ENCODE measurements at regions not wholly inside any gene's neighbourhood (a gene's known extent, or its start where the extent isn't known, plus 50 kb on each side); places are given as distances from the start of the nearest gene placed in this dataset.

DNA sequence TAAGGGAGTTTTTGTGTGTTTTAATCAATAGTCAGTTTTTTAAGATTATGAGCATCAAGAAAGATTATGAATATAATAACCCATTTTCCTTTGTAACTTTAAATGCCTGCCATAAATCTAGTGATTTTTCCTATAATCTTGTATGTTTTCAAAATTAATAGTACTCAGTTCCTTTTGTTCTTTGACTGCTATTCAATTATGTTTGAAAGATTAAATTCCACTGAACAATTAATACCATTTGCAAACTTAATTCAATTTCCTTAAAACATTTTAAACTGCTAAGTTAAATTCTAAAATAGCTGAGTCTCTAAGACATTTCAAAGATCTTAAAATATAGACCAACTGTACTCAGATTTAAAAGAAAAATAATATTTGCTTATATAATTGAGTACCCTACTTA, 1173.9 kb upstream of the TMEFF2 start:
- POLR2A ChIA-PET = no interaction called here
- CTCF ChIA-PET = no interaction called here
- no peak overlapping the region for H3K4me3 ChIP-seq (ENCODE audit: low read depth, low read length)
- no peaks in the 10 kb centered on the region for H3K9me3 ChIP-seq (ENCODE audit: control insufficient read depth, insufficient read depth, low read depth, low read length)
- H3K36me3 ChIP-seq (ENCODE audit: control insufficient read depth in 2 of 2, insufficient read depth in 1 of 2, low read length in 2 of 2) = no peaks in the 10 kb centered on the region
- H3K27ac ChIP-seq (ENCODE audit: extremely low read depth, low read depth, low read length) = no peak overlapping the region
- H3K4me1 ChIP-seq (ENCODE audit: control insufficient read depth, insufficient read depth, low read length) = no peaks in the 10 kb centered on the region
- TF ChIP-seq, protein P1, sequence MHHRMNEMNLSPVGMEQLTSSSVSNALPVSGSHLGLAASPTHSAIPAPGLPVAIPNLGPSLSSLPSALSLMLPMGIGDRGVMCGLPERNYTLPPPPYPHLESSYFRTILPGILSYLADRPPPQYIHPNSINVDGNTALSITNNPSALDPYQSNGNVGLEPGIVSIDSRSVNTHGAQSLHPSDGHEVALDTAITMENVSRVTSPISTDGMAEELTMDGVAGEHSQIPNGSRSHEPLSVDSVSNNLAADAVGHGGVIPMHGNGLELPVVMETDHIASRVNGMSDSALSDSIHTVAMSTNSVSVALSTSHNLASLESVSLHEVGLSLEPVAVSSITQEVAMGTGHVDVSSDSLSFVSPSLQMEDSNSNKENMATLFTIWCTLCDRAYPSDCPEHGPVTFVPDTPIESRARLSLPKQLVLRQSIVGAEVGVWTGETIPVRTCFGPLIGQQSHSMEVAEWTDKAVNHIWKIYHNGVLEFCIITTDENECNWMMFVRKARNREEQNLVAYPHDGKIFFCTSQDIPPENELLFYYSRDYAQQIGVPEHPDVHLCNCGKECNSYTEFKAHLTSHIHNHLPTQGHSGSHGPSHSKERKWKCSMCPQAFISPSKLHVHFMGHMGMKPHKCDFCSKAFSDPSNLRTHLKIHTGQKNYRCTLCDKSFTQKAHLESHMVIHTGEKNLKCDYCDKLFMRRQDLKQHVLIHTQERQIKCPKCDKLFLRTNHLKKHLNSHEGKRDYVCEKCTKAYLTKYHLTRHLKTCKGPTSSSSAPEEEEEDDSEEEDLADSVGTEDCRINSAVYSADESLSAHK (tag by site-specific recombination; IDR thresholded peaks at IDR 0.05) = no peak
- no peak for TF ChIP-seq ZNF654 (tag by site-specific recombination; IDR thresholded peaks at IDR 0.05; ENCODE audit: low read depth)
- TF ChIP-seq GLI4 (tag by site-specific recombination; IDR thresholded peaks at IDR 0.05) = no peak
- TF ChIP-seq ZBTB17 (tag by site-specific recombination; IDR thresholded peaks at IDR 0.05) = no peak

DNA sequence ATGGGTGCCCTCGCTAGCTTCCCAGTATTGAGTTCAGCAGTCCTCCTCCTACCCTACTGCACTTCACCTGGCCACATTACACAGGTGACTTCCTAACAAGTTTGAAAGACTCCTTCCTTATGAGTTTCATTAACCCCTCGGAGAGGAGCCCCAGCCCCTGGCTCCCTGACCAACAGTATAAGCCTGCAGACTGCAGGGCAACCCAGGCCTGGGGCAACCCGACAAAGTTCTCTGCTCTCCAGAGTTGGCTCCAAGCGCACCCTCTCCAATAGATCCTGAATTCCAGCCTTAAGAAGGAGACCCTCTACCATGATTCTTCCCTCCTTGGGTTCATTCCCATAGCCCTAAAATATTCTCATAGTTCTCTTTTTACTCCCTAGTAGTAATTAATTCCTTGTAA, 1162.8 kb upstream of the TMEFF2 start:
- TF ChIP-seq, protein P2, sequence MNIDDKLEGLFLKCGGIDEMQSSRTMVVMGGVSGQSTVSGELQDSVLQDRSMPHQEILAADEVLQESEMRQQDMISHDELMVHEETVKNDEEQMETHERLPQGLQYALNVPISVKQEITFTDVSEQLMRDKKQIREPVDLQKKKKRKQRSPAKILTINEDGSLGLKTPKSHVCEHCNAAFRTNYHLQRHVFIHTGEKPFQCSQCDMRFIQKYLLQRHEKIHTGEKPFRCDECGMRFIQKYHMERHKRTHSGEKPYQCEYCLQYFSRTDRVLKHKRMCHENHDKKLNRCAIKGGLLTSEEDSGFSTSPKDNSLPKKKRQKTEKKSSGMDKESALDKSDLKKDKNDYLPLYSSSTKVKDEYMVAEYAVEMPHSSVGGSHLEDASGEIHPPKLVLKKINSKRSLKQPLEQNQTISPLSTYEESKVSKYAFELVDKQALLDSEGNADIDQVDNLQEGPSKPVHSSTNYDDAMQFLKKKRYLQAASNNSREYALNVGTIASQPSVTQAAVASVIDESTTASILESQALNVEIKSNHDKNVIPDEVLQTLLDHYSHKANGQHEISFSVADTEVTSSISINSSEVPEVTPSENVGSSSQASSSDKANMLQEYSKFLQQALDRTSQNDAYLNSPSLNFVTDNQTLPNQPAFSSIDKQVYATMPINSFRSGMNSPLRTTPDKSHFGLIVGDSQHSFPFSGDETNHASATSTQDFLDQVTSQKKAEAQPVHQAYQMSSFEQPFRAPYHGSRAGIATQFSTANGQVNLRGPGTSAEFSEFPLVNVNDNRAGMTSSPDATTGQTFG (tag by site-specific recombination; IDR thresholded peaks at IDR 0.05; ENCODE audit: borderline replicate concordance) = no peak
- no peak for TF ChIP-seq ZNF48 (tag by site-specific recombination; IDR thresholded peaks at IDR 0.05)
- TF ChIP-seq BCL11A (tag by site-specific recombination; IDR thresholded peaks at IDR 0.05; ENCODE audit: low read depth) = no peak
- TF ChIP-seq ZNF202 (tag by site-specific recombination; IDR thresholded peaks at IDR 0.05; ENCODE audit: borderline replicate concordance) = no peak
- no peak for TF ChIP-seq ZNF138 (tag by site-specific recombination; IDR thresholded peaks at IDR 0.05; ENCODE audit: borderline replicate concordance)
- TF ChIP-seq ZBTB17 (tag by site-specific recombination; IDR thresholded peaks at IDR 0.05) = no peak
- TF ChIP-seq, protein P3, sequence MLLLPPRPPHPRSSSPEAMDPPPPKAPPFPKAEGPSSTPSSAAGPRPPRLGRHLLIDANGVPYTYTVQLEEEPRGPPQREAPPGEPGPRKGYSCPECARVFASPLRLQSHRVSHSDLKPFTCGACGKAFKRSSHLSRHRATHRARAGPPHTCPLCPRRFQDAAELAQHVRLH (tag by site-specific recombination; IDR thresholded peaks at IDR 0.05) = no peak
- no peak for TF ChIP-seq ZNF37A (tag by site-specific recombination; IDR thresholded peaks at IDR 0.05)
- no peak for TF ChIP-seq ZNF266 (tag by site-specific recombination; IDR thresholded peaks at IDR 0.05; ENCODE audit: low read depth)
- no peak for TF ChIP-seq ZNF837 (tag by site-specific recombination; IDR thresholded peaks at IDR 0.05)
- TF ChIP-seq ZNF776 (tag by site-specific recombination; IDR thresholded peaks at IDR 0.05; ENCODE audit: borderline replicate concordance) = no peak
- TF ChIP-seq, protein P4, sequence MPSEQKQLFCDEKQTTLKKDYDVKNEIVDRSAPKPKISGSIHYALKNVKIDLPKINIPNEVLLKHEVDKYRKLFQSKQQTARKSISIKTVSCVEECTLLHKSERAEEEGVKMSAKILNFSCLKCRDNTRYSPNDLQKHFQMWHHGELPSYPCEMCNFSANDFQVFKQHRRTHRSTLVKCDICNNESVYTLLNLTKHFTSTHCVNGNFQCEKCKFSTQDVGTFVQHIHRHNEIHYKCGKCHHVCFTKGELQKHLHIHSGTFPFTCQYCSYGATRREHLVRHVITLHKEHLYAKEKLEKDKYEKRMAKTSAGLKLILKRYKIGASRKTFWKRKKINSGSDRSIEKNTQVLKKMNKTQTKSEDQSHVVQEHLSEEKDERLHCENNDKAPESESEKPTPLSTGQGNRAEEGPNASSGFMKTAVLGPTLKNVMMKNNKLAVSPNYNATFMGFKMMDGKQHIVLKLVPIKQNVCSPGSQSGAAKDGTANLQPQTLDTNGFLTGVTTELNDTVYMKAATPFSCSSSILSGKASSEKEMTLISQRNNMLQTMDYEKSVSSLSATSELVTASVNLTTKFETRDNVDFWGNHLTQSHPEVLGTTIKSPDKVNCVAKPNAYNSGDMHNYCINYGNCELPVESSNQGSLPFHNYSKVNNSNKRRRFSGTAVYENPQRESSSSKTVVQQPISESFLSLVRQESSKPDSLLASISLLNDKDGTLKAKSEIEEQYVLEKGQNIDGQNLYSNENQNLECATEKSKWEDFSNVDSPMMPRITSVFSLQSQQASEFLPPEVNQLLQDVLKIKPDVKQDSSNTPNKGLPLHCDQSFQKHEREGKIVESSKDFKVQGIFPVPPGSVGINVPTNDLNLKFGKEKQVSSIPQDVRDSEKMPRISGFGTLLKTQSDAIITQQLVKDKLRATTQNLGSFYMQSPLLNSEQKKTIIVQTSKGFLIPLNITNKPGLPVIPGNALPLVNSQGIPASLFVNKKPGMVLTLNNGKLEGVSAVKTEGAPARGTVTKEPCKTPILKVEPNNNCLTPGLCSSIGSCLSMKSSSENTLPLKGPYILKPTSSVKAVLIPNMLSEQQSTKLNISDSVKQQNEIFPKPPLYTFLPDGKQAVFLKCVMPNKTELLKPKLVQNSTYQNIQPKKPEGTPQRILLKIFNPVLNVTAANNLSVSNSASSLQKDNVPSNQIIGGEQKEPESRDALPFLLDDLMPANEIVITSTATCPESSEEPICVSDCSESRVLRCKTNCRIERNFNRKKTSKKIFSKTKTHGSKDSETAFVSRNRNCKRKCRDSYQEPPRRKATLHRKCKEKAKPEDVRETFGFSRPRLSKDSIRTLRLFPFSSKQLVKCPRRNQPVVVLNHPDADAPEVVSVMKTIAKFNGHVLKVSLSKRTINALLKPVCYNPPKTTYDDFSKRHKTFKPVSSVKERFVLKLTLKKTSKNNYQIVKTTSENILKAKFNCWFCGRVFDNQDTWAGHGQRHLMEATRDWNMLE (tag by site-specific recombination; conservative IDR thresholded peaks at IDR 0.05; ENCODE audit: low read depth) = no peak
- TF ChIP-seq, protein P5, sequence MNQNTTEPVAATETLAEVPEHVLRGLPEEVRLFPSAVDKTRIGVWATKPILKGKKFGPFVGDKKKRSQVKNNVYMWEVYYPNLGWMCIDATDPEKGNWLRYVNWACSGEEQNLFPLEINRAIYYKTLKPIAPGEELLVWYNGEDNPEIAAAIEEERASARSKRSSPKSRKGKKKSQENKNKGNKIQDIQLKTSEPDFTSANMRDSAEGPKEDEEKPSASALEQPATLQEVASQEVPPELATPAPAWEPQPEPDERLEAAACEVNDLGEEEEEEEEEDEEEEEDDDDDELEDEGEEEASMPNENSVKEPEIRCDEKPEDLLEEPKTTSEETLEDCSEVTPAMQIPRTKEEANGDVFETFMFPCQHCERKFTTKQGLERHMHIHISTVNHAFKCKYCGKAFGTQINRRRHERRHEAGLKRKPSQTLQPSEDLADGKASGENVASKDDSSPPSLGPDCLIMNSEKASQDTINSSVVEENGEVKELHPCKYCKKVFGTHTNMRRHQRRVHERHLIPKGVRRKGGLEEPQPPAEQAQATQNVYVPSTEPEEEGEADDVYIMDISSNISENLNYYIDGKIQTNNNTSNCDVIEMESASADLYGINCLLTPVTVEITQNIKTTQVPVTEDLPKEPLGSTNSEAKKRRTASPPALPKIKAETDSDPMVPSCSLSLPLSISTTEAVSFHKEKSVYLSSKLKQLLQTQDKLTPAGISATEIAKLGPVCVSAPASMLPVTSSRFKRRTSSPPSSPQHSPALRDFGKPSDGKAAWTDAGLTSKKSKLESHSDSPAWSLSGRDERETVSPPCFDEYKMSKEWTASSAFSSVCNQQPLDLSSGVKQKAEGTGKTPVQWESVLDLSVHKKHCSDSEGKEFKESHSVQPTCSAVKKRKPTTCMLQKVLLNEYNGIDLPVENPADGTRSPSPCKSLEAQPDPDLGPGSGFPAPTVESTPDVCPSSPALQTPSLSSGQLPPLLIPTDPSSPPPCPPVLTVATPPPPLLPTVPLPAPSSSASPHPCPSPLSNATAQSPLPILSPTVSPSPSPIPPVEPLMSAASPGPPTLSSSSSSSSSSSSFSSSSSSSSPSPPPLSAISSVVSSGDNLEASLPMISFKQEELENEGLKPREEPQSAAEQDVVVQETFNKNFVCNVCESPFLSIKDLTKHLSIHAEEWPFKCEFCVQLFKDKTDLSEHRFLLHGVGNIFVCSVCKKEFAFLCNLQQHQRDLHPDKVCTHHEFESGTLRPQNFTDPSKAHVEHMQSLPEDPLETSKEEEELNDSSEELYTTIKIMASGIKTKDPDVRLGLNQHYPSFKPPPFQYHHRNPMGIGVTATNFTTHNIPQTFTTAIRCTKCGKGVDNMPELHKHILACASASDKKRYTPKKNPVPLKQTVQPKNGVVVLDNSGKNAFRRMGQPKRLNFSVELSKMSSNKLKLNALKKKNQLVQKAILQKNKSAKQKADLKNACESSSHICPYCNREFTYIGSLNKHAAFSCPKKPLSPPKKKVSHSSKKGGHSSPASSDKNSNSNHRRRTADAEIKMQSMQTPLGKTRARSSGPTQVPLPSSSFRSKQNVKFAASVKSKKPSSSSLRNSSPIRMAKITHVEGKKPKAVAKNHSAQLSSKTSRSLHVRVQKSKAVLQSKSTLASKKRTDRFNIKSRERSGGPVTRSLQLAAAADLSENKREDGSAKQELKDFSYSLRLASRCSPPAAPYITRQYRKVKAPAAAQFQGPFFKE (tag by site-specific recombination; IDR thresholded peaks at IDR 0.05; ENCODE audit: borderline replicate concordance) = no peak
- Histone ChIP-seq H3K9me3 (ENCODE audit: control insufficient read depth, insufficient read depth, low read depth, low read length) (no peaks in the 10 kb centered on the region), H3K27ac (ENCODE audit: extremely low read depth, low read depth, low read length) (no peak overlapping the region), H3K36me3 (ENCODE audit: control insufficient read depth in 2 of 2, insufficient read depth in 1 of 2, low read length in 2 of 2) (no peaks in the 10 kb centered on the region), H3K4me3 (ENCODE audit: low read depth, low read length) (no peak overlapping the region), H3K4me1 (ENCODE audit: control insufficient read depth, insufficient read depth, low read length) (no peaks in the 10 kb centered on the region)
- CTCF ChIA-PET = no interaction called here
- POLR2A ChIA-PET = no interaction called here
